LNCAP (cell line): ENCODE measurements at regions not wholly inside any gene's neighbourhood (a gene's known extent, or its start where the extent isn't known, plus 50 kb on each side); places are given as distances from the start of the nearest gene placed in this dataset.

ENCODE experiments used
- CTCF ChIP-seq: fragments of 450-650 bp; IDR thresholded peaks from 2 replicates; pipeline ENCODE4 v1.5.1; 2017; ENCODE audit warnings: mild to moderate bottlenecking

- TF ChIP-seq CTCF: no peak
These were observed 119.7 kb downstream of the PDCL3 start for GRCh38 chr2:100682536-100682935.

- no peak for TF ChIP-seq CTCF
These were observed 120.4 kb downstream of the PDCL3 start for GRCh38 chr2:100683231-100683630.

GRCh38 chr2:100691846-100692245 is 128.1 kb upstream of the NPAS2 start:
- no peak for TF ChIP-seq CTCF

- no peak for TF ChIP-seq CTCF
These were observed 127.6 kb upstream of the NPAS2 start for GRCh38 chr2:100692381-100692780.

GRCh38 chr2:100692906-100693305 is 127.0 kb upstream of the NPAS2 start:
- TF ChIP-seq CTCF: no peak

GRCh38 chr2:100699131-100699530 is 120.8 kb upstream of the NPAS2 start:
- TF ChIP-seq CTCF: no peak

GRCh38 chr2:100702438-100703109 is 117.4 kb upstream of the NPAS2 start:
- no peak for TF ChIP-seq CTCF

GRCh38 chr2:100703213-100703612 is 116.7 kb upstream of the NPAS2 start:
- TF ChIP-seq CTCF: no peak
